ENCODE measurements at regions not wholly inside any gene's neighbourhood (a gene's known extent, or its start where the extent isn't known, plus 50 kb on each side); places are given as distances from the start of the nearest gene placed in this dataset.

DNA sequence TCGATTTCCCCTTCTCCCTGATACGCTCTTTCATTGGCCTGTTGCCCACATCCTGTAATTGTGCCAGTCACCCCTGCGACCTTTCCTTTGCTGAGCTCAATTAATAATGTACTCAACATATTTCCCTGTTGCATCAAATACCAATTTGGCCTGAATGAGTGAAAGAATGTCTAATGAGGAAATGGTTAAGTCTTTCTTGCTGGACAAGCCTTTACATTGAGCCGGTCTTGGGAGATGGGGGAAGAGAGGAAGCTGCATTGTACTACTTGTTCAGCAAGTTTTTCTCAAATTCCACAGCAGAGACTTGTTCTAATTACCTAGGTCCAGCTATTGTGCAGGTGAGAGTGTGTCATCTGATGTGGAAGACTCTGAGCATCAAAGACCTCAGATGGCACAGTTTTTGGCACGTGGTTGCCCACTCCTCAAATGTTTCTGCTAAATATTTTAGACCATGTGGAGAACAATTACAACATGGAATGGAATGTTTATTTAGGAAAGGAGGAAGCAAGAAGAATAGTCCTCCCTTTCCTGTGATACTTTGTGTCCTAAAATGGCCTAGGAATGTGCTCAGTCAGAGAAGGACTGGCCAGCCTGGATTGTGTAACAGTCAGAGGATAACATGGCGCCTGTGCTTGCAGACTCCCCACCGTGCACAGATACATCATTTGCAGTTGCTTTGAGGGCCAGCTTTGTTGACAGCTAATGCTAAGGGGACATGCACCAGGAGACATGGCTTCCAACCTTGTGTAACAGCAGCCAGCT, 129.5 kb upstream of the E2F8 start:
- TF ChIP-seq CTCF (IDR thresholded peaks at IDR 0.05) = no peak
- TF ChIP-seq POLR2A (IDR thresholded peaks at IDR 0.05) = no peak

Data from adrenal gland (tissue), 5 donors.